ENCODE measurements at regions not wholly inside any gene's neighbourhood (a gene's known extent, or its start where the extent isn't known, plus 50 kb on each side); places are given as distances from the start of the nearest gene placed in this dataset.

DNA sequence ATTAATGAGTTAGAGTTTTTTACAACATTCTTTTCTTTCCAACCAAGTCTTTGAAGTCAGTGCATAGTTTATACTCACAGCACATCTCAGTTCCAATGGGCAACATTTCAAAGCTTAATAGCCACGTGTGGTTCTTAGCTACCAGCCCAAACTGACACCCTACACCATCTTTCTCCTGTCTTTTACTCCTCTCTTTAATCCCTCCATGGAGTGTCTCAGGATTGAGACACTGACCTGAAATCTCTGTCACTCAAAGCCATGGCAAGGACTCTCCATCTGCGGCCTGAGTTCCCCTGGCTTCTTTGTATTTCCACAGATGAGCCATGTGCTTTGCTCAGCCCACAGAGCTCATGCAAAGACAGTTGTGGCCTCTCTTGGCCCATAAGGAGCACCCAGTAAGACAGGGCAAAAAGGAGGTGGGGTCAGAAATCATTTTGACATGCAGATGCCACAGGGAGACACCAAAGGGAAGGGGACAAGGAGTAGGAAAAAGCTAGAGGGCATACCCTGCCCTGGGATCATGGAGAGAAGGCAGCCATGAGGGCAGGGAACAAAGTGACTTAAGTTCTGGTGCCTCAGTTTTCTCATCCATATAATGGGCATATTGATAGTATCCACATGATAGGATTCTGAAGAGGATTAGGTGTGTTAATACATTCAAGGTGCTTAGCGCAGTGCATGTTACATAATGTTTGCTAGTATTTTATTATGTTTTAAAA lies 493.6 kb upstream of the PROK2 start:
- TF ChIP-seq, protein P1, sequence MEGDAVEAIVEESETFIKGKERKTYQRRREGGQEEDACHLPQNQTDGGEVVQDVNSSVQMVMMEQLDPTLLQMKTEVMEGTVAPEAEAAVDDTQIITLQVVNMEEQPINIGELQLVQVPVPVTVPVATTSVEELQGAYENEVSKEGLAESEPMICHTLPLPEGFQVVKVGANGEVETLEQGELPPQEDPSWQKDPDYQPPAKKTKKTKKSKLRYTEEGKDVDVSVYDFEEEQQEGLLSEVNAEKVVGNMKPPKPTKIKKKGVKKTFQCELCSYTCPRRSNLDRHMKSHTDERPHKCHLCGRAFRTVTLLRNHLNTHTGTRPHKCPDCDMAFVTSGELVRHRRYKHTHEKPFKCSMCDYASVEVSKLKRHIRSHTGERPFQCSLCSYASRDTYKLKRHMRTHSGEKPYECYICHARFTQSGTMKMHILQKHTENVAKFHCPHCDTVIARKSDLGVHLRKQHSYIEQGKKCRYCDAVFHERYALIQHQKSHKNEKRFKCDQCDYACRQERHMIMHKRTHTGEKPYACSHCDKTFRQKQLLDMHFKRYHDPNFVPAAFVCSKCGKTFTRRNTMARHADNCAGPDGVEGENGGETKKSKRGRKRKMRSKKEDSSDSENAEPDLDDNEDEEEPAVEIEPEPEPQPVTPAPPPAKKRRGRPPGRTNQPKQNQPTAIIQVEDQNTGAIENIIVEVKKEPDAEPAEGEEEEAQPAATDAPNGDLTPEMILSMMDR (conservative IDR thresholded peaks at IDR 0.05; ENCODE audit: low read depth, low read length): no peak
- Histone ChIP-seq H3K79me2 (ENCODE audit: insufficient read depth, low read depth) (no peaks in the 10 kb centered on the region), H3K27ac (no peak overlapping the region), H3K9ac (no peak overlapping the region), H3K4me1 (ENCODE audit: low read depth, poor library complexity, severe bottlenecking) (peaks cover 16% of the 10 kb centered on the region), H4K20me1 (ENCODE audit: insufficient read depth) (no peaks in the 10 kb centered on the region), H3K36me3 (ENCODE audit: insufficient read depth) (no peaks in the 10 kb centered on the region), H3K27me3 (ENCODE audit: insufficient read depth, low read depth) (no peaks in the 10 kb centered on the region), H3K4me2 (no peak overlapping the region), H3K4me3 (IDR thresholded peaks at IDR 0.05; ENCODE audit: insufficient read depth, low read depth, low read length) (no peak overlapping the region), H2AFZ (ENCODE audit: low read depth) (no peak overlapping the region)

DNA sequence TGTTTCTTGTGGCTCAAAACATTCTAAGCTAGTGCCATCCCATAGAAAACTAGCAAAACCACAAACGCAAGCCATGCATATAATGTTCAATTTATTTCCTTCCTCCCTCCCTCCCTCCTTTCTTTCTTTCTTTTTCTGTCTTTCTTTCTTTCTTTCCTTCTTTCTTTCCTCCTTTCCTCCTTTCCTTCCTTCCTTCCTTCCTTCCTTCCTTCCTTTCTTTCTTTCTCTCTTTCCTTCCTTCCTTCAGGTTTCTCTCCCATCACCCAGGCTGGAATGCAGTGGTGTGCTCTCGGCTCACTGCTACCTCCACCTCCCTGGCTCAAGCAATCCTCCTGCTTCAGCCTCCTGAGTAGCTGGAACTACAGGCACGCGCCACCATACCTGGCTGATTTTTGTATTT lies 492.8 kb upstream of the PROK2 start:
- Histone ChIP-seq H3K27ac (no peak overlapping the region), H2AFZ (ENCODE audit: low read depth) (no peak overlapping the region), H3K4me3 (IDR thresholded peaks at IDR 0.05; ENCODE audit: insufficient read depth, low read depth, low read length) (no peak overlapping the region), H3K9ac (no peak overlapping the region), H3K4me1 (ENCODE audit: low read depth, poor library complexity, severe bottlenecking) (peaks cover 20% of the 10 kb centered on the region), H3K36me3 (ENCODE audit: insufficient read depth) (no peaks in the 10 kb centered on the region), H3K27me3 (ENCODE audit: insufficient read depth, low read depth) (no peaks in the 10 kb centered on the region), H3K79me2 (ENCODE audit: insufficient read depth, low read depth) (no peaks in the 10 kb centered on the region), H3K4me2 (no peak overlapping the region), H4K20me1 (ENCODE audit: insufficient read depth) (no peaks in the 10 kb centered on the region)
- TF ChIP-seq, protein P1 (conservative IDR thresholded peaks at IDR 0.05; ENCODE audit: low read depth, low read length): no peak

DNA sequence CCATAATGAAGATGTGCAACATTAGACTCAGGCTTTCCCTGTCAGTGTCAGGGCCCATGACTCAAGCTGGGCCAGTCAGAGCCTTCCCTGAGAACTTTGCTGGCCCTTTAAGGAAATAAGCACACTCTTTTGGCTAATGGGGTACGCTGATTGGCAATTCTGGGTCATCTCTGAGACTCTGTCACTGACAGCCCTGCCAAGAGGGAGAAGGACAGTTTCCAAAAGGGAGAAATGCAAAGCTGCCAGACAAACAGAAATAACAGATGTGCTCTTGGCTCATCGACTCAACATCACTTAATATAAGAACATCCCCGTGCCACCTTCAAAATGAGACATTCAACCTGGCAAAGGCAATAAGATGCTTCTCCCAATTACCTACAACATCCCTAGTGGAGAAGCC lies 491.9 kb upstream of the PROK2 start:
- H3K4me1 ChIP-seq (ENCODE audit: low read depth, poor library complexity, severe bottlenecking): peaks cover 20% of the 10 kb centered on the region
- H4K20me1 ChIP-seq (ENCODE audit: insufficient read depth): no peaks in the 10 kb centered on the region
- no peak overlapping the region for H2AFZ ChIP-seq (ENCODE audit: low read depth)
- no peak overlapping the region for H3K9ac ChIP-seq
- H3K27ac ChIP-seq: no peak overlapping the region
- TF ChIP-seq, protein P1 (conservative IDR thresholded peaks at IDR 0.05; ENCODE audit: low read depth, low read length): no peak
- no peaks in the 10 kb centered on the region for H3K36me3 ChIP-seq (ENCODE audit: insufficient read depth)
- no peaks in the 10 kb centered on the region for H3K27me3 ChIP-seq (ENCODE audit: insufficient read depth, low read depth)
- H3K4me2 ChIP-seq: no peak overlapping the region
- H3K4me3 ChIP-seq (IDR thresholded peaks at IDR 0.05; ENCODE audit: insufficient read depth, low read depth, low read length): no peak overlapping the region
- H3K79me2 ChIP-seq (ENCODE audit: insufficient read depth, low read depth): no peaks in the 10 kb centered on the region

DNA sequence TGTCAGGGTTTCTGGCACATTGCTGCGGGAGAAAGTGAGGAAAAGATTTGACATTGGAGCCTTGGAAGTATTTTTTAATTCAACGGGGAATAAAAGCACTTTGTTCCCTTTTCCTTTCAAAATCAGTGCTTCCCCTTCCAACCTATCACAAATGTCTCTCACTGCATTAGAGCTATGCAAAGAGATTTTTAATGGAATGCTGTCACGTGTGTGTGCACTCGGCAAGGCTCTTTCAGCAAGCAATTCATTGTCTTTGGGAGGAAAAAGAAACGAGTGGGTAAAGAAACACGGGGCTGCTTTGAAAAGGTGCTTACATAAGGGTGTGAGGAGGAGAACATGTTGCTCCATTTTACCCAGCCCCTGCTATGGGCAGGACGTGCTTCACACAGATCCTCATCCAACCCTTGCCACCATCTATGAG lies 490.4 kb upstream of the PROK2 start:
- Histone ChIP-seq H3K79me2 (ENCODE audit: insufficient read depth, low read depth) (no peaks in the 10 kb centered on the region), H3K36me3 (ENCODE audit: insufficient read depth) (no peaks in the 10 kb centered on the region), H3K9ac (no peak overlapping the region), H4K20me1 (ENCODE audit: insufficient read depth) (no peaks in the 10 kb centered on the region), H3K4me2 (no peak overlapping the region), H2AFZ (ENCODE audit: low read depth) (no peak overlapping the region), H3K27me3 (ENCODE audit: insufficient read depth, low read depth) (no peaks in the 10 kb centered on the region), H3K27ac (no peak overlapping the region), H3K4me1 (ENCODE audit: low read depth, poor library complexity, severe bottlenecking) (peaks cover 26% of the 10 kb centered on the region), H3K4me3 (IDR thresholded peaks at IDR 0.05; ENCODE audit: insufficient read depth, low read depth, low read length) (no peak overlapping the region)
- TF ChIP-seq, protein P1 (conservative IDR thresholded peaks at IDR 0.05; ENCODE audit: low read depth, low read length): no peak
